ENCODE measurements at regions not wholly inside any gene's neighbourhood (a gene's known extent, or its start where the extent isn't known, plus 50 kb on each side); places are given as distances from the start of the nearest gene placed in this dataset.

DNA sequence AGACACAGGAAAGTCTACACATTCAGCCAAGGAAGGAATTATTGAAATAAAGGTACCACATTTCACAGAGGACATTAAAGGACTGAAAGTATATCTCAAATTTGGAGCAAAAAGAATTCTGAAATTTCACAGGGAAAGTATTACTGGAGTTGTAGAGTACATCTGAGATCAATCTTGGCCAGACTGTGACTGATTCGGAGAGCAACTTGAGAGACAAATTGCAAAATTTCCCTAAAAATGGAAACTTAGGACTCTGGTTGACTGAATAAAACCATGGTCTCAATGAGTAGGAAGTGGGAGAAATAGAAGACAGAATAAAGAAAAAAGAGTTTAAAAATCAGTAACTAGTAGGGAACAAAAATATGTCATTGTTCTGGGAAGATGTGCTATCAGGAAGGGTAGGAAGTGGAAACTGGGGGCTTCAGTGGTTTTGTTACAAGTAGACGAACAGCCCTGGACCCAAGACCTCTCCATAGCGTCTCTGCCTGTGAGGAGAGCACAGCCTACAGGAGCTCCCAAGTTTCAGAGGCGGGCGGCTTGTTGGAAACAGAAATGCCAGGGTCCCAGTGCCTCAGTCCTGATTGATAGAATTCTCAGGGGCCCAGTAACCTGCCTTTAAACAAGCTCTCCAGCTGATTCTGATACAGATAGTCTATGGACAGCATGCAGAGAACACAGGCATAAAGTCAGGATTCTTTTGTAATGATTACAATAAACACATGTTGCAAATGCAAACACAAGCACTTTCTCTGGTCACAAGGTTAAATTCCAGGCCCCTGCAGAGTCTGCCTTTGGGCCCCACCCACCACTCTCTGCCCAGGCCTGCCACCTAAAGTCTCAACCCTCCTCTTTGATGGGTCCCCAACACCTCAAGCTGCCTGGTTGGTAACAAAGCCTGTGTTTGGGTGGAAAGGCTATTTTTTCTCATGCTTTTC is 63.1 kb downstream of the BBS10 start:
- TF ChIP-seq, protein P1, sequence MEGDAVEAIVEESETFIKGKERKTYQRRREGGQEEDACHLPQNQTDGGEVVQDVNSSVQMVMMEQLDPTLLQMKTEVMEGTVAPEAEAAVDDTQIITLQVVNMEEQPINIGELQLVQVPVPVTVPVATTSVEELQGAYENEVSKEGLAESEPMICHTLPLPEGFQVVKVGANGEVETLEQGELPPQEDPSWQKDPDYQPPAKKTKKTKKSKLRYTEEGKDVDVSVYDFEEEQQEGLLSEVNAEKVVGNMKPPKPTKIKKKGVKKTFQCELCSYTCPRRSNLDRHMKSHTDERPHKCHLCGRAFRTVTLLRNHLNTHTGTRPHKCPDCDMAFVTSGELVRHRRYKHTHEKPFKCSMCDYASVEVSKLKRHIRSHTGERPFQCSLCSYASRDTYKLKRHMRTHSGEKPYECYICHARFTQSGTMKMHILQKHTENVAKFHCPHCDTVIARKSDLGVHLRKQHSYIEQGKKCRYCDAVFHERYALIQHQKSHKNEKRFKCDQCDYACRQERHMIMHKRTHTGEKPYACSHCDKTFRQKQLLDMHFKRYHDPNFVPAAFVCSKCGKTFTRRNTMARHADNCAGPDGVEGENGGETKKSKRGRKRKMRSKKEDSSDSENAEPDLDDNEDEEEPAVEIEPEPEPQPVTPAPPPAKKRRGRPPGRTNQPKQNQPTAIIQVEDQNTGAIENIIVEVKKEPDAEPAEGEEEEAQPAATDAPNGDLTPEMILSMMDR (IDR thresholded peaks at IDR 0.05) = no peak
- no peak for TF ChIP-seq EZH2phosphoT487 (IDR thresholded peaks at IDR 0.05)
